OCI-LY7 (cell line): ENCODE measurements at regions not wholly inside any gene's neighbourhood (a gene's known extent, or its start where the extent isn't known, plus 50 kb on each side); places are given as distances from the start of the nearest gene placed in this dataset.

Experiments used
- CTCF ChIP-seq: fragments of 200-600 bp; sonication (generic); conservative IDR thresholded peaks from 2 replicates; pipeline ENCODE4 v1.5.1; 2014; ENCODE audit warnings: mild to moderate bottlenecking, antibody characterized with exemption, low read length, moderate library complexity, mixed read lengths
- EZH2phosphoT487 ChIP-seq: fragments of 200-600 bp; sonication (generic); IDR thresholded peaks from 2 replicates; pipeline ENCODE4 v1.6.1; 2018; ENCODE audit warnings: low read depth, borderline replicate concordance, mild to moderate bottlenecking, mixed run types, antibody characterized with exemption, low read length, moderate library complexity, mixed read lengths

DNA sequence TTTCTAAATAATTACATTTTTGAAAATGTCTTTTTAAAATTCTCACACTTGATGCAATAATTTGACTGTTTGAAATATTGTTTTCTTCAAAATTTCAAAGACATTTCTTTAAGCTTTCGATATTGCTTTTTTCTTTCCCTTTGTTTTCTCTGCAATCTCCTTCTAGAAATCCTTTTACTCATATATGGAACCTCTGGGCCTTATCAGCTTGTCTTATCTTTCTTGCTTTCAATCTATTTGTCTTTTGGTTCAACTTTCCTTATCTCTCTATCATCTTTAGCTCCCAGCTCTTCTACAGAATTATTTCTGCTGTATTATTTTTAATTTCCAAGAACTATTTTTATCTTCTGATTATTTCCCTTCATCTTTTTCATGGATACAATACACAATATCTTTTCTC, 80.7 kb upstream of the DIAPH3 start:
- TF ChIP-seq CTCF: no peak
- TF ChIP-seq EZH2phosphoT487: no peak
